Endodermal cell (in vitro differentiated cells): ENCODE measurements at regions not wholly inside any gene's neighbourhood (a gene's known extent, or its start where the extent isn't known, plus 50 kb on each side); places are given as distances from the start of the nearest gene placed in this dataset.
"Not testable (repeated sequence)": the region's sequence is repeated elsewhere in the genome, so short reads cannot be mapped to it uniquely, and the experiment has no call there.

Experiments
- DNase-seq: peaks from one replicate; pipeline ENCODE4 v3.0.0-alpha.2; 2017
- H3K27ac ChIP-seq: 2 replicates; pipeline ENCODE4 v1.5.1; 2013; ENCODE audit warnings: mild to moderate bottlenecking, low read depth, low read length, moderate library complexity
- H3K27me3 ChIP-seq: 2 replicates; pipeline ENCODE4 v1.6.1; 2013; ENCODE audit warnings: mild to moderate bottlenecking, low read length, moderate library complexity; ENCODE audit not compliant: insufficient read depth, control insufficient read depth, poor library complexity, severe bottlenecking
- H3K36me3 ChIP-seq: 2 replicates; pipeline ENCODE4 v1.7.0; 2013; ENCODE audit warnings: mild to moderate bottlenecking, low read length, moderate library complexity; ENCODE audit not compliant: control insufficient read depth, insufficient read depth
- H3K4me1 ChIP-seq: one replicate; pipeline ENCODE4 v1.7.0; 2013; ENCODE audit warnings: low read length; ENCODE audit not compliant: control insufficient read depth, insufficient read depth
- H3K4me3 ChIP-seq: 2 replicates; pipeline ENCODE4 v1.5.1; 2013; ENCODE audit warnings: mild to moderate bottlenecking, low read length, moderate library complexity
- H3K9ac ChIP-seq: 2 replicates; pipeline ENCODE4 v1.6.1; 2013; ENCODE audit warnings: mild to moderate bottlenecking, low read length, moderate library complexity; ENCODE audit not compliant: poor library complexity, severe bottlenecking; ENCODE audit errors: extremely low read depth
- H3K9me3 ChIP-seq: 2 replicates; pipeline ENCODE4 v1.6.1; 2013; ENCODE audit warnings: mild to moderate bottlenecking, low read length, moderate library complexity; ENCODE audit not compliant: control insufficient read depth
- H3K27ac Mint-ChIP-seq: 2 replicates; pipeline ENCODE4 v1.8.0; 2020; ENCODE audit warnings: mixed read lengths
- H3K27me3 Mint-ChIP-seq: 2 replicates; pipeline ENCODE4 v1.8.0; 2021; ENCODE audit warnings: mild to moderate bottlenecking, mixed read lengths; ENCODE audit not compliant: insufficient read depth
- H3K36me3 Mint-ChIP-seq: 2 replicates; pipeline ENCODE4 v1.8.0; 2020; ENCODE audit warnings: low read depth, mixed read lengths
- H3K4me1 Mint-ChIP-seq: 2 replicates; pipeline ENCODE4 v1.8.0; 2020; ENCODE audit warnings: mixed read lengths
- H3K4me3 Mint-ChIP-seq: 2 replicates; pipeline ENCODE4 v1.8.0; 2020; ENCODE audit warnings: mild to moderate bottlenecking, moderate library complexity, mixed read lengths
- H3K9me3 Mint-ChIP-seq: 2 replicates; pipeline ENCODE4 v1.8.0; 2020; ENCODE audit warnings: mild to moderate bottlenecking, mixed read lengths
- WGBS, 2 experiments: methylation state at CpG; one replicate each; pipeline versions ENCODE4 v1.1.5 to v1.1.7; 2013; ENCODE audit warnings: missing lambda C conversion rate in 2 of 2, mixed read lengths in 1 of 2; ENCODE audit not compliant: insufficient coverage in 1 of 2, insufficient read length in 1 of 2; 5-methylcytosine and 5-hydroxymethylcytosine counted together
- TF ChIP-seq, protein P1 (sequence below): fragments of 200-600 bp; sonication (generic); conservative IDR thresholded peaks from 2 replicates; pipeline ENCODE4 v1.5.0; 2021; ENCODE audit warnings: antibody characterized with exemption, mild to moderate bottlenecking

DNA sequence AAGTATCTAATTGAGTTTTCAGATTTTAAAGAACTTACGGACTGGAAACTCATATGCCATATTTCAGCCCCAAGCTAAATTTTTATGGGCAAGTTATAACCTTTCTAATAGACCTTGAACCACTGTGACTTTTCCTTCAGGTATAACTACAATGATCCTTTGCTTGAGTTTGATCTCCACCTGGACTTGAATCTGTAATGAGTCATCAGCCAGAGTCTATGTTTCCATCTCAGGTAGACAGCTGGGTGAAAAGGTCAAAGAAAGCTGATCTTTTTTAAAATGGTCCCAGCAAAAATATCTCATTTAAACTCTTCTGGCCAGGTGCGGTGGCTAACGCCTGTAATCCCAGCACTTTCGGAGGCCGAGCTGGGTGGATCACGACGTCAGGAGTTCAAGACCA lies 88.4 kb upstream of the SGK1 start:
- no peaks in the 10 kb centered on the region for H3K27me3 Mint-ChIP-seq
- H3K4me3 Mint-ChIP-seq = no peak overlapping the region
- H3K4me1 Mint-ChIP-seq = no peaks in the 10 kb centered on the region
- H3K36me3 Mint-ChIP-seq = no peaks in the 10 kb centered on the region
- H3K9me3 Mint-ChIP-seq = no peaks in the 10 kb centered on the region
- H3K9ac ChIP-seq = no peak overlapping the region
- WGBS, 2 experiments = 85 to 93% methylated on average over 6 to 7 of the region's 7 CpGs
- H3K36me3 ChIP-seq = no peaks in the 10 kb centered on the region
- H3K27ac Mint-ChIP-seq = no peak overlapping the region
- H3K4me1 ChIP-seq = no peaks in the 10 kb centered on the region
- no peaks in the 10 kb centered on the region for H3K27me3 ChIP-seq
- no peak overlapping the region for H3K27ac ChIP-seq
- H3K4me3 ChIP-seq = no peak overlapping the region
- TF ChIP-seq, protein P1, sequence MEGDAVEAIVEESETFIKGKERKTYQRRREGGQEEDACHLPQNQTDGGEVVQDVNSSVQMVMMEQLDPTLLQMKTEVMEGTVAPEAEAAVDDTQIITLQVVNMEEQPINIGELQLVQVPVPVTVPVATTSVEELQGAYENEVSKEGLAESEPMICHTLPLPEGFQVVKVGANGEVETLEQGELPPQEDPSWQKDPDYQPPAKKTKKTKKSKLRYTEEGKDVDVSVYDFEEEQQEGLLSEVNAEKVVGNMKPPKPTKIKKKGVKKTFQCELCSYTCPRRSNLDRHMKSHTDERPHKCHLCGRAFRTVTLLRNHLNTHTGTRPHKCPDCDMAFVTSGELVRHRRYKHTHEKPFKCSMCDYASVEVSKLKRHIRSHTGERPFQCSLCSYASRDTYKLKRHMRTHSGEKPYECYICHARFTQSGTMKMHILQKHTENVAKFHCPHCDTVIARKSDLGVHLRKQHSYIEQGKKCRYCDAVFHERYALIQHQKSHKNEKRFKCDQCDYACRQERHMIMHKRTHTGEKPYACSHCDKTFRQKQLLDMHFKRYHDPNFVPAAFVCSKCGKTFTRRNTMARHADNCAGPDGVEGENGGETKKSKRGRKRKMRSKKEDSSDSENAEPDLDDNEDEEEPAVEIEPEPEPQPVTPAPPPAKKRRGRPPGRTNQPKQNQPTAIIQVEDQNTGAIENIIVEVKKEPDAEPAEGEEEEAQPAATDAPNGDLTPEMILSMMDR = no peak
- DNase-seq = no peak
- peaks cover 8% of the 10 kb centered on the region for H3K9me3 ChIP-seq

DNA sequence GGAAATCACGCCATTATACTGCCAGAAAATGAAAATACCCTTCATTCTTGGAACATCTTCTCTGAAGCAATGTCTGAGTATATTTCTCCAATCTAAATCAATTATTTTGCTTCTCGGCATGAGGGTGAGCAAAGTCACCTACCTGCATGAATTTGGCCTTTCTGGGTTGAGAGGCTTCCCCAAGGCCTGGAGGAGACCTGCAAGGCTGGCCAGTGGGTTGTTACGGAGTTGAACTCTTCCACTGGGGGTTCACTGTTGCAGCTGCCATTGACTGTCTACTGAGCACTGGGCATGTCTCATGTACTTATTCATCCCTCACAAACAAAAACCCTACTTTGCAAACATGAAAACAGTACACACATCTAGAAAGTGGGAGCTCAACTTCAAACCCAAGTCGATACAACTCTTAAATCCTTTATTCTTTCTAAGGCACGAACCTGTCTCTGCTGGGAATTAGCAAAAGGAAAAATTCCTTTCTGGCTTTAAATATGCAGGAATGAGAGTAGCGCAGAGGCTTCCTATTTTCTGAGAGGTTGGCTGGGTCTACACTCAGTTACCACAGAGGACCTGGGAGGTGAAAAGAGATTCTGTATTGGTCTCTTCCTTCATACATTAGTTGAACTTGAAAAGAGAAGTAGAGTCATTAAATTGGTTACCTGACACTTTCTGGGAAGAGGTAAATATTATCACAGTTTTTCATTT lies 87.6 kb upstream of the SGK1 start:
- no peak for DNase-seq
- Histone ChIP-seq H3K36me3 (no peaks in the 10 kb centered on the region), H3K27me3 (no peaks in the 10 kb centered on the region), H3K9me3 (no peaks in the 10 kb centered on the region), H3K9ac (no peak overlapping the region), H3K27ac (no peak overlapping the region), H3K4me1 (no peaks in the 10 kb centered on the region), H3K4me3 (no peak overlapping the region)
- Mint-ChIP-seq H3K36me3 (no peaks in the 10 kb centered on the region), H3K9me3 (no peaks in the 10 kb centered on the region), H3K4me1 (no peaks in the 10 kb centered on the region), H3K27me3 (no peaks in the 10 kb centered on the region), H3K4me3 (no peak overlapping the region), H3K27ac (peak overlapping the region; percentile 68)
- WGBS, 2 experiments = 69 to 81% methylated on average over 3 to 6 of the region's 6 CpGs
- TF ChIP-seq, protein P1 = no peak

DNA sequence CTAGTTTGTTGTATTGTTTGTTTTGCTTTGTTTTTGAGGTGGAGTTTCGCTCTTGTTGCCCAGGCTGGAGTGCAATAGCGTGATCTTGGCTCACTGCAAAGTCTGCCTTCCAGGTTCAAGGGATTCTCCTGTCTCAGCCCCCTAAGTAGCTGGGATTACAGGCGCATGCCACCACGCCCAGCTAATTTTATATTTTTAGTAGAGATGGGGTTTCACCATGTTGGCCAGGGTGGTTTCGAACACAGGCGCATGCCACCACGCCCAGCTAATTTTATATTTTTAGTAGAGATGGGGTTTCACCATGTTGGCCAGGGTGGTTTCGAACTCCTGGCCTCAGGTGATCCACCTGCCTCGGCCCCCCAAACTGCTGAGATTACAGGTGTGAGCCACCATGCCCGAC lies 85.4 kb upstream of the SGK1 start:
- H3K4me1 Mint-ChIP-seq, H3K4me3 Mint-ChIP-seq, H3K9me3 ChIP-seq, H3K27me3 Mint-ChIP-seq, H3K27ac ChIP-seq, H3K36me3 ChIP-seq, H3K27me3 ChIP-seq, H3K27ac Mint-ChIP-seq, DNase-seq, H3K4me1 ChIP-seq, H3K9me3 Mint-ChIP-seq, H3K9ac ChIP-seq, H3K36me3 Mint-ChIP-seq, H3K4me3 ChIP-seq: not testable (repeated sequence)
- 93 to 95% methylated on average over 3 to 10 of the region's 10 CpGs for WGBS, 2 experiments
